Neural progenitor cell (in vitro differentiated cells): ENCODE measurements at regions not wholly inside any gene's neighbourhood (a gene's known extent, or its start where the extent isn't known, plus 50 kb on each side); places are given as distances from the start of the nearest gene placed in this dataset.

ENCODE experiments used
- EZH2phosphoT487 ChIP-seq: fragments of 200-600 bp; sonication (generic); IDR thresholded peaks from 2 replicates; pipeline ENCODE4 v1.6.1; 2017; ENCODE audit warnings: antibody characterized with exemption
- TF ChIP-seq, protein P1 (sequence below): fragments of 200-600 bp; sonication (generic); IDR thresholded peaks from 2 replicates; pipeline ENCODE4 v1.5.1; 2017; ENCODE audit warnings: antibody characterized with exemption, mild to moderate bottlenecking

DNA sequence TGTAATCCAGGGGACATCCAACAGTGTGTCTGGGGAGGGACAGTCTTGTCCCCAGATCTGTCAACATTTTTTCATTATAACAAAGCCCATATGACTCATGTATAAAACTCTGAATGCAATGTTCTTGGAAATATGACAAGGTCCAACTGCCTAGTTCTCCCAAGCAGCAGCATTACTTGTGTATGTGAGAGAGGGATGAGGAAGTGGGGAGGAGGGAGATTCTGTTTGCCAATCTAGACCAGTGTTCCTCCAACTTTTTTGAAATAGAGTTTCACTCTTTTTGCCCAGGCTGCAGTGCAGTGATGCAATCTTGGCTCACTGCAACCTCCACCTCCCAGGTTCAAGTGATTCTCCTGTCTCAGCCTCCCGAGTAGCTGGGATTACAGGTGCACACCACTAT is 394.8 kb downstream of the DHX35 start:
- TF ChIP-seq, protein P1, sequence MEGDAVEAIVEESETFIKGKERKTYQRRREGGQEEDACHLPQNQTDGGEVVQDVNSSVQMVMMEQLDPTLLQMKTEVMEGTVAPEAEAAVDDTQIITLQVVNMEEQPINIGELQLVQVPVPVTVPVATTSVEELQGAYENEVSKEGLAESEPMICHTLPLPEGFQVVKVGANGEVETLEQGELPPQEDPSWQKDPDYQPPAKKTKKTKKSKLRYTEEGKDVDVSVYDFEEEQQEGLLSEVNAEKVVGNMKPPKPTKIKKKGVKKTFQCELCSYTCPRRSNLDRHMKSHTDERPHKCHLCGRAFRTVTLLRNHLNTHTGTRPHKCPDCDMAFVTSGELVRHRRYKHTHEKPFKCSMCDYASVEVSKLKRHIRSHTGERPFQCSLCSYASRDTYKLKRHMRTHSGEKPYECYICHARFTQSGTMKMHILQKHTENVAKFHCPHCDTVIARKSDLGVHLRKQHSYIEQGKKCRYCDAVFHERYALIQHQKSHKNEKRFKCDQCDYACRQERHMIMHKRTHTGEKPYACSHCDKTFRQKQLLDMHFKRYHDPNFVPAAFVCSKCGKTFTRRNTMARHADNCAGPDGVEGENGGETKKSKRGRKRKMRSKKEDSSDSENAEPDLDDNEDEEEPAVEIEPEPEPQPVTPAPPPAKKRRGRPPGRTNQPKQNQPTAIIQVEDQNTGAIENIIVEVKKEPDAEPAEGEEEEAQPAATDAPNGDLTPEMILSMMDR, result no peak
- TF ChIP-seq EZH2phosphoT487, result no peak
